ENCODE measurements at regions not wholly inside any gene's neighbourhood (a gene's known extent, or its start where the extent isn't known, plus 50 kb on each side); places are given as distances from the start of the nearest gene placed in this dataset.

DNA sequence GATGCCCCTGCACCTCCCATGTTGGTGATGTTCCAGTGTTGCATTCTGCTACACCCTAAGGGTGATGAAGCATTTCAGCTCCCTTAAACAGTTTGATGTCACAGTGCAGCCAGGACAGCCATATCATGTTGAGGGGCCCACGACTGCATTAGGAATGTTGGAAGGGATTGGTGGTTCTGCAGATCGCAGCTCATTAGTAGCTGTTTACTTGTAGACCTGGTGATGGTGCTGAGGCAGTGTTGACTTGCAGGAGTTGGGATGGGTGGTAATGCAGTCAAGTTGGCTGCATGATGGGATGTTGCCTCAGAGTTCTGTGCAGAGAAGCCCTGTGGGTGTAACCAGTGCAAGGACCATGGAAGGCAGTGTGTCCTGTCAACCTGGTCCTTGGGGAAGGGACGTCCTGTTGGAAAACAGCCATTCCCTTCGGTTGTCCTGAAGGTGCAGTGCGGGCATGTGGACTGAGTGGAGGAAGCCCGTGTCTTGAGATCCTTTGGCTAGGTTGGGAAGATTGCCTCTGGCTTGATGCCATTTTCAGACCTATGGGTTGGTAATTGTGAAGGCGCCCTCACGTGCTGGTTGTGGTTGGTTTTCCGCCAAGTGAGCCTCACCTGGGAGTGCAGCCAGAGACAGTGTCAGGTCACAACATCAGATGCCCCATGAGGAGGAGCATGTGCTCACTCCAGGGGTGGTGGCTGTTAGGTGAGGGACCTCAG lies 100.7 kb downstream of the SNRPN start:
- no peak overlapping the region for H3K4me3 Mint-ChIP-seq
- no peak overlapping the region for H3K27ac Mint-ChIP-seq
- H3K27me3 Mint-ChIP-seq (ENCODE audit: low read depth) = peaks cover 6% of the 10 kb centered on the region
- H3K36me3 Mint-ChIP-seq (ENCODE audit: low read depth) = peaks cover 100% of the 10 kb centered on the region
- H3K4me1 Mint-ChIP-seq = no peaks in the 10 kb centered on the region
- H3K9me3 Mint-ChIP-seq = peaks cover 98% of the 10 kb centered on the region
- TF ChIP-seq, protein P1, sequence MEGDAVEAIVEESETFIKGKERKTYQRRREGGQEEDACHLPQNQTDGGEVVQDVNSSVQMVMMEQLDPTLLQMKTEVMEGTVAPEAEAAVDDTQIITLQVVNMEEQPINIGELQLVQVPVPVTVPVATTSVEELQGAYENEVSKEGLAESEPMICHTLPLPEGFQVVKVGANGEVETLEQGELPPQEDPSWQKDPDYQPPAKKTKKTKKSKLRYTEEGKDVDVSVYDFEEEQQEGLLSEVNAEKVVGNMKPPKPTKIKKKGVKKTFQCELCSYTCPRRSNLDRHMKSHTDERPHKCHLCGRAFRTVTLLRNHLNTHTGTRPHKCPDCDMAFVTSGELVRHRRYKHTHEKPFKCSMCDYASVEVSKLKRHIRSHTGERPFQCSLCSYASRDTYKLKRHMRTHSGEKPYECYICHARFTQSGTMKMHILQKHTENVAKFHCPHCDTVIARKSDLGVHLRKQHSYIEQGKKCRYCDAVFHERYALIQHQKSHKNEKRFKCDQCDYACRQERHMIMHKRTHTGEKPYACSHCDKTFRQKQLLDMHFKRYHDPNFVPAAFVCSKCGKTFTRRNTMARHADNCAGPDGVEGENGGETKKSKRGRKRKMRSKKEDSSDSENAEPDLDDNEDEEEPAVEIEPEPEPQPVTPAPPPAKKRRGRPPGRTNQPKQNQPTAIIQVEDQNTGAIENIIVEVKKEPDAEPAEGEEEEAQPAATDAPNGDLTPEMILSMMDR (IDR thresholded peaks at IDR 0.05; ENCODE audit: unreplicated experiment in 3 of 3) = no peak

DNA sequence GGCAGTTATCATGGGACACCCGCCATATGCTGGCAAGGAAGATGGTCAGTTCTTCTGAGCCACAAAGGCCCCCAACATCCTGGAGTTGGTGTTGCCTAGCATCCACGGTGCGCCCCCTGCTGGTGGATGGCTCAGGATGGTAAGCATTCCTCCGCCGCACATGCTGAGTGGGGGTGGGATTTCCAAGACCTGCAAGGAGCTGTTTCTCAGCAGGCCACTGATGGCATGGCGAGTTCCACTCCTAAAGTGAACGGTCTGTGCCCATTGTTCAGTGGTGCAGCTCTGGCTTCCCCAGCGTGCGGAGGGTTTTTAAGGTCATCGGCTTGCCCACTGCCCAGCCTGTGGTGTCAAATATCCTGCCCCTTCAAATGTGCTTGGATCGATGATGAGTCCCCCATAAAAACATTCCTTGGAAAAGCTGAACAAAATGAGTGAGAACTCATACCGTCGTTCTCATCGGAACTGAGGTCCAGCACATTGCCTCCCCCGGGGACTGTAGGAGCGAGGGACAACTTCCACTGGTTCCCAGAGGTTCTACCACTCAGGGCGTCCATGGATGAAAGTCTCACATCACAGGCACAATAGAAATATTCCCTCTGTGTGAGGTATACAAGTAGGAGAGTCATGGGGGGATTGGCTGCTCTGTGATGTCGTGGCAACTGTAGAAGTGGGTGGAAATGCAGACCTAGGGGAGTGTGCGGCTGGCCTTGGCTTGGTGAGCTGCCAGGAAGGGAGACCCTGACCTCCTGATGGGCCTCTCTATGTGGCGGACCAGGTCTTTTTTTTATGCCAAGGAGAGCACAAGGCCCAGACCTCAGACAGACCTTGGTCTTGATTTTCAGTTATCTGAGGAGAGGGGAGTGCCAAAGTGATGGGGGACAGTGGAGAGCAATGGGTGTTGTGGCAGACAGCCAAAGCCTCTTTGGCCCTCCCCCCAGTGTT lies 102.0 kb downstream of the SNRPN start:
- Mint-ChIP-seq H3K27me3 (ENCODE audit: low read depth) (peaks cover 6% of the 10 kb centered on the region), H3K4me3 (no peak overlapping the region), H3K9me3 (peaks cover 98% of the 10 kb centered on the region), H3K27ac (no peak overlapping the region), H3K4me1 (no peaks in the 10 kb centered on the region), H3K36me3 (ENCODE audit: low read depth) (peaks cover 100% of the 10 kb centered on the region)
- TF ChIP-seq, protein P1 (IDR thresholded peaks at IDR 0.05; ENCODE audit: unreplicated experiment in 3 of 3) = no peak

DNA sequence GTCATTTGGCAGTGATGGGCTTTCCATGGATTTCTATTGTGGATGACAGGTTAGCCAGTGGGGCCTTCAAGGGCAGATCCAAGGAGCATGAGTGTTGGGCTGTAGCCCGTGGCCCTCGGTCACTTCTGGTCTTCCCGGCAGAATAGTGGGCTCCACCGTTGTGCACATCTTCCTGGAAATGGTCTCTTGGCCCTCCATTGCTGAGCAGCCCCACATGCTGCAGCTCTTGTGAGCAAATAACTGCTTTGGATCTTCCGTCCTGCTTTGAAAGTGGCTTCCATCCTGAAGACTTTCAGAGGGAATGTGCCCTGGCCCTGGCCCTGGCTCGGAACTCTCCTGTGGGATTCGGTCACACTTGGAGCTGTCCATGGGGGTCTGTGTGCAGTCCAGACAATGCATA lies 102.8 kb downstream of the SNRPN start:
- TF ChIP-seq, protein P1 (IDR thresholded peaks at IDR 0.05; ENCODE audit: unreplicated experiment in 3 of 3) = no peak
- Mint-ChIP-seq H3K27ac (no peak overlapping the region), H3K9me3 (peaks cover 98% of the 10 kb centered on the region), H3K4me3 (no peak overlapping the region), H3K27me3 (ENCODE audit: low read depth) (peaks cover 6% of the 10 kb centered on the region), H3K36me3 (ENCODE audit: low read depth) (peaks cover 100% of the 10 kb centered on the region), H3K4me1 (no peaks in the 10 kb centered on the region)

DNA sequence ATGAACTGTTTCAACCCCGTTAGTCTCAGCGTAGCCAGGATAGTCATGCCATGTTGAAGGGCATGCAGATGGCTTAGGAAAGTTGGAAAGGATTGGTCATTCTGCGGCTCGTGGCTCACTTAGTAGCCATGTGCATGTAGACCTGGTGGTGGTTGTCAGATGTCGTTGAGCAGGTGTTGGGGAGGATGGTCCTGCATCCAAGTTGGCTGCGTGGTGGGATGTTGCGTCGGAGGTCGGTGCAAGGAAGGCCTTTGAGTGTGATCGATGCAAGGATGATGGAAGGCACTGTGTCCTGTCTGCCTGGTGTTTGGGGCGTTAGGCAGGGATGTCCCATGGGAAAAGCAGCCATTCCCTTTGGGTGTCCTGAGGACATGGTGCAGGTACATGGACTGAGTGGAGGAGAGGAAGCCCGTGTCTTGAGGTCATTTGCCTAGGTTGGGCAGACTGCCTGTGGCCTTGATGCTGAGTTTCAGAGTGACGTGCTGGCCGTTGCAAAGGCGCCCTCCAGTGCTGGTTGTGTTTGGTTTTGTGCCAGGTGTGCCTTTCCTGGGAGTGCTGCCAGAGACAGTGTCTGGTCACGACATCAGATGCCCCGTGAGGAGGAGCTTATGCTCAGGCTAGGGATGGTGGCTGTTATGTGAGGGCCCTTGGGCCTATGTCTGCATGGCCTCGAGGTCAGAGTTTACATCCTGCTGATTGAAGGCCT lies 103.4 kb downstream of the SNRPN start:
- H3K4me3 Mint-ChIP-seq = no peak overlapping the region
- TF ChIP-seq, protein P1 (IDR thresholded peaks at IDR 0.05; ENCODE audit: unreplicated experiment in 3 of 3) = no peak
- H3K27ac Mint-ChIP-seq = no peak overlapping the region
- H3K27me3 Mint-ChIP-seq (ENCODE audit: low read depth) = peaks cover 8% of the 10 kb centered on the region
- H3K9me3 Mint-ChIP-seq = peaks cover 98% of the 10 kb centered on the region
- peaks cover 100% of the 10 kb centered on the region for H3K36me3 Mint-ChIP-seq (ENCODE audit: low read depth)
- H3K4me1 Mint-ChIP-seq = no peaks in the 10 kb centered on the region

DNA sequence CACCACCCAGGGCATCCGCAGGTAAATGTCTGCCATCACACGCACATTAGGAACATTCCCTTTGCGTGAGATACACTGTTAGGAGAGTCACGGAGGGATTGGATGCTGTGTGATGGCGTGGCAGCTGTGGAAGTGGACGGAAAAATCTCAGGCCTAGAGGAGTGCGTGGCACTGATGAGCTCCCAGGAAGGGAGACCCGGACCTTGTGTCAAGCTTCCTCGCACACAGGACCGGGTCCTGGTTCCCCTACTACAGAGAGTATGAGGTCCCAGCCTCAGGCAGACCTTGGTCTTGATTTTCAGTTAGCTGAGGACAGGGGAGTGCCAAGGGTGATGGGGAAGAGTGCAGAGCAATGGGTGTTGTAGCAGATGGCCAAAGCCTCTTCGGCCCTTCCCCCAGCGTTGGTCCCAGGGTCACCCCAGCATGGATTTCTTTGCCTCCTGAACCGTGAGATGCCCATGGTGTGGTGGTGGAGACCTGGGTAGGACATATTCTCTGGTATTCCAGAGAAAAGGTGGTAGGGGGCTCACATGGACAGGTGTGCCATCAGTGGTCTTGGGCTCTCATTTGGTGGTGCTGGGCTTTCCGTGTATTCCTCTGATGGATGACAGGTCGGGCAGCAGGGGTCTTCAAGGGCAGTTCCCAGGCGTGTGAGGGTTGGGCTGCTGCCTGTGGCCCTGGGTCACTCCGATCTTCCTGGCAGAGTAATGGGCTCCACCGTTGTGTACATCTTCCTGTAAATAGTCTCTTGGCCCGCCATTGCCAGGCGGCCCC lies 105.1 kb downstream of the SNRPN start:
- Mint-ChIP-seq H3K36me3 (ENCODE audit: low read depth) (peaks cover 100% of the 10 kb centered on the region), H3K4me1 (no peaks in the 10 kb centered on the region), H3K27ac (no peak overlapping the region), H3K4me3 (no peak overlapping the region), H3K9me3 (peaks cover 99% of the 10 kb centered on the region), H3K27me3 (ENCODE audit: low read depth) (peaks cover 14% of the 10 kb centered on the region)
- TF ChIP-seq, protein P1 (IDR thresholded peaks at IDR 0.05; ENCODE audit: unreplicated experiment in 3 of 3) = no peak
